Endothelial cell of umbilical vein (primary cell): ENCODE measurements at regions not wholly inside any gene's neighbourhood (a gene's known extent, or its start where the extent isn't known, plus 50 kb on each side); places are given as distances from the start of the nearest gene placed in this dataset.

Experiments
- BruUV-seq: library from RNA; stranded (reverse); fragments of 400-500 nt; replicated peaks from 2 replicates; lab custom pipeline; 2021; lab: Mats Ljungman, UMichigan
- CTCF ChIA-PET: fragments of 300-600, 350-600 bp; sonication (Branson Sonifier 250); formaldehyde crosslinking; loops from one replicate; lab custom pipeline; 2021; ENCODE audit warnings: antibody characterized with exemption, inconsistent platforms; lab: Charles Lee
- POLR2A ChIA-PET: fragments of 300-600, 350-600 bp; sonication (Branson Sonifier 250); formaldehyde crosslinking; loops from one replicate; lab custom pipeline; 2021; ENCODE audit warnings: antibody characterized with exemption, inconsistent platforms; lab: Charles Lee
- DNase-seq: peaks from one replicate; pipeline ENCODE4 v3.0.0-alpha.2; 2011; ENCODE audit warnings: low read depth, low spot score
- FAIRE-seq: peaks from 2 replicates; lab custom pipeline; 2011; peaks lifted over from hg19 to GRCh38; lab: Jason Lieb, UNC
- H2AFZ ChIP-seq: 2 replicates; pipeline ENCODE4 v1.6.0; 2012; ENCODE audit warnings: low read depth, low read length, control low read depth, inconsistent platforms
- H3K27ac ChIP-seq: 2 replicates; pipeline ENCODE4 v1.5.1; 2011; ENCODE audit warnings: low read depth, mild to moderate bottlenecking, control low read depth, low read length, moderate library complexity; ENCODE audit not compliant: insufficient read depth
- H3K27me3 ChIP-seq, 2 experiments: 2 replicates each; pipeline versions ENCODE4 v1.6.0 to v1.6.1; 2011; ENCODE audit warnings: low read length in 2 of 2, mixed read lengths in 1 of 2; ENCODE audit not compliant: control insufficient read depth in 2 of 2, insufficient read depth in 2 of 2
- H3K36me3 ChIP-seq, 2 experiments: 2 replicates in 1 of 2; 3 replicates in 1 of 2; pipeline ENCODE4 v1.5.1; 2011; ENCODE audit warnings: low read length in 2 of 2, mild to moderate bottlenecking in 1 of 2, moderate library complexity in 1 of 2; ENCODE audit not compliant: control insufficient read depth in 2 of 2, insufficient read depth in 2 of 2; ENCODE audit errors: extremely low read depth in 1 of 2
- H3K4me1 ChIP-seq: 3 replicates; pipeline ENCODE4 v1.5.1; 2011; ENCODE audit warnings: mild to moderate bottlenecking, low read length; ENCODE audit not compliant: control insufficient read depth, insufficient read depth; ENCODE audit errors: extremely low read depth
- H3K4me2 ChIP-seq: 2 replicates; pipeline ENCODE4 v1.6.1; 2011; ENCODE audit warnings: low read length, control low read depth, mixed read lengths; ENCODE audit not compliant: insufficient read depth
- H3K4me3 ChIP-seq, 3 experiments: fragments of 200-600 bp in 1 of 3; sonication (generic), shearing (Covaris generic) in 1 of 3; replicated peaks in 1 of 3; 2 replicates each; pipeline ENCODE4 v1.5.1; 2011 to 2016; ENCODE audit warnings: control low read depth in 3 of 3, low read length in 3 of 3, mild to moderate bottlenecking in 2 of 3, inconsistent platforms in 1 of 3, low read depth in 1 of 3, moderate library complexity in 1 of 3; ENCODE audit not compliant: insufficient read depth in 1 of 3
- H3K79me2 ChIP-seq: 2 replicates; pipeline ENCODE4 v1.6.0; 2012; ENCODE audit warnings: low read length, inconsistent platforms; ENCODE audit not compliant: control insufficient read depth, insufficient read depth
- H3K9ac ChIP-seq: replicated peaks from 2 replicates; pipeline ENCODE3; 2011; ENCODE audit warnings: low read length, control low read depth; ENCODE audit not compliant: insufficient read depth; ENCODE audit errors: extremely low read depth
- H3K9me1 ChIP-seq: replicated peaks from 3 replicates; pipeline ENCODE4 v1.6.0; 2011; ENCODE audit warnings: mild to moderate bottlenecking, low read length; ENCODE audit not compliant: control insufficient read depth, insufficient read depth; ENCODE audit errors: extremely low read depth
- H3K9me3 ChIP-seq: replicated peaks from 2 replicates; pipeline ENCODE4 v1.5.1; 2012; ENCODE audit warnings: low read length, inconsistent platforms; ENCODE audit not compliant: control insufficient read depth, insufficient read depth
- H4K20me1 ChIP-seq: replicated peaks from 2 replicates; pipeline ENCODE3; 2011; ENCODE audit warnings: mild to moderate bottlenecking, low read length; ENCODE audit not compliant: control insufficient read depth, insufficient read depth; ENCODE audit errors: extremely low read depth
- EZH2 ChIP-seq: IDR thresholded peaks from 2 replicates; pipeline ENCODE4 v1.6.1; 2012; ENCODE audit warnings: borderline replicate concordance, low read depth, mild to moderate bottlenecking, moderate library complexity, low read length, inconsistent platforms; ENCODE audit not compliant: severe bottlenecking
- FOS ChIP-seq: IDR thresholded peaks from 2 replicates; pipeline ENCODE4 v1.6.1; 2011; ENCODE audit warnings: mild to moderate bottlenecking, low read length, moderate library complexity, borderline replicate concordance; ENCODE audit not compliant: insufficient read depth
- GATA2 ChIP-seq: IDR thresholded peaks from 2 replicates; pipeline ENCODE4 v1.7.0; 2011; ENCODE audit warnings: low read depth, mild to moderate bottlenecking, moderate library complexity, mixed read lengths, low read length; ENCODE audit not compliant: insufficient read length, insufficient read depth
- JUN ChIP-seq: IDR thresholded peaks from 2 replicates; pipeline ENCODE4 v1.6.1; 2011; ENCODE audit warnings: borderline replicate concordance, low read depth; ENCODE audit not compliant: insufficient read length, insufficient read depth
- POLR2A ChIP-seq: IDR thresholded peaks from 2 replicates; pipeline ENCODE4 v1.6.1; 2012; ENCODE audit warnings: low read depth, mild to moderate bottlenecking, control low read depth, low read length
- dilution Hi-C: fragments of 300-500 bp; cut with MboI; formaldehyde crosslinking; loops from one replicate; pipeline ENCODE4 v1.15.0; 2019; ENCODE audit warnings: low sequenced_read_pairs; ENCODE audit not compliant: extremely low pct_ligation_motif_present
- intact Hi-C: fragments of 100-400 bp; cut with micrococcal nuclease; formaldehyde crosslinking; loops from one replicate; pipeline ENCODE4 v1.10.0; 2022
- TF ChIP-seq, protein P1 (sequence below), 2 donors: IDR thresholded peaks; 1 replicate in 1 of 2; 2 replicates in 1 of 2; pipeline ENCODE4 v1.5.1; 2011; ENCODE audit warnings: low read length in 2 of 2, mild to moderate bottlenecking in 2 of 2, moderate library complexity in 2 of 2, control low read depth in 1 of 2, inconsistent platforms in 1 of 2, low read depth in 1 of 2; ENCODE audit not compliant: insufficient read depth in 1 of 2; ENCODE audit errors: extremely low read depth in 1 of 2
- TF ChIP-seq, protein P2 (sequence below): IDR thresholded peaks from 2 replicates; pipeline ENCODE4 v1.6.1; 2011; ENCODE audit not compliant: insufficient read depth, insufficient read length

DNA sequence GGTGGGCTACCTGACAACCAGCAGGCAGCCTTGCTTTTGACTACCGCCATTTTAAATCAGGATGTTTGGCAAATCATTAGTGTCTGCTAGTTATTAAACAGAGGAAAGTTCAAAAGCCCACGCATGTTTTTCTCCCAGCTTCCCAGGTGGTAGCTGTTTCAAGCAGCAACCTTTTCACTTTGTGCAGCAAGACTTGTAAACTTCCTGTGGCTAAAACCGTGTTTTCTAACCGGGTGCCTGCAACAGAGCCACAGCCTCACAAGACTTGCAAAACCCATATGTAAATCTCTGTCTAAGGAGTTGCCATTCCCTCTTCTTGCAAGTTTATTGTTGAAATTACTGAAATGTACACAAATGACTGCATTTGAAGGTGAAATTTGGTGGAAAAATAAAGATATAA lies 633.1 kb downstream of the BCL11A start:
- CTCF ChIA-PET = no interaction called here
- Histone ChIP-seq H3K4me2 (no peak overlapping the region), H3K4me3 (no peak overlapping the region), H3K9ac (no peak overlapping the region), H3K27me3 (no peaks in the 10 kb centered on the region), H3K9me1 (no peaks in the 10 kb centered on the region), H3K9me3 (no peaks in the 10 kb centered on the region), H4K20me1 (no peaks in the 10 kb centered on the region), H2AFZ (no peak overlapping the region), H3K36me3 (no peaks in the 10 kb centered on the region), H3K79me2 (no peaks in the 10 kb centered on the region), H3K4me1 (no peaks in the 10 kb centered on the region), H3K27ac (no peak overlapping the region)
- no peak for TF ChIP-seq POLR2A
- TF ChIP-seq FOS = no peak
- no peak for TF ChIP-seq JUN
- TF ChIP-seq, protein P1, sequence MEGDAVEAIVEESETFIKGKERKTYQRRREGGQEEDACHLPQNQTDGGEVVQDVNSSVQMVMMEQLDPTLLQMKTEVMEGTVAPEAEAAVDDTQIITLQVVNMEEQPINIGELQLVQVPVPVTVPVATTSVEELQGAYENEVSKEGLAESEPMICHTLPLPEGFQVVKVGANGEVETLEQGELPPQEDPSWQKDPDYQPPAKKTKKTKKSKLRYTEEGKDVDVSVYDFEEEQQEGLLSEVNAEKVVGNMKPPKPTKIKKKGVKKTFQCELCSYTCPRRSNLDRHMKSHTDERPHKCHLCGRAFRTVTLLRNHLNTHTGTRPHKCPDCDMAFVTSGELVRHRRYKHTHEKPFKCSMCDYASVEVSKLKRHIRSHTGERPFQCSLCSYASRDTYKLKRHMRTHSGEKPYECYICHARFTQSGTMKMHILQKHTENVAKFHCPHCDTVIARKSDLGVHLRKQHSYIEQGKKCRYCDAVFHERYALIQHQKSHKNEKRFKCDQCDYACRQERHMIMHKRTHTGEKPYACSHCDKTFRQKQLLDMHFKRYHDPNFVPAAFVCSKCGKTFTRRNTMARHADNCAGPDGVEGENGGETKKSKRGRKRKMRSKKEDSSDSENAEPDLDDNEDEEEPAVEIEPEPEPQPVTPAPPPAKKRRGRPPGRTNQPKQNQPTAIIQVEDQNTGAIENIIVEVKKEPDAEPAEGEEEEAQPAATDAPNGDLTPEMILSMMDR (IDR thresholded peaks at IDR 0.05; ENCODE audit: extremely low read depth in 1 of 2, insufficient read depth in 1 of 2, low read depth in 1 of 2, low read length in 2 of 2) = no peak
- TF ChIP-seq EZH2 = no peak
- TF ChIP-seq, protein P2, sequence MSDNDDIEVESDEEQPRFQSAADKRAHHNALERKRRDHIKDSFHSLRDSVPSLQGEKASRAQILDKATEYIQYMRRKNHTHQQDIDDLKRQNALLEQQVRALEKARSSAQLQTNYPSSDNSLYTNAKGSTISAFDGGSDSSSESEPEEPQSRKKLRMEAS = no peak
- no peak for TF ChIP-seq GATA2
- dilution Hi-C loops = no loop called here
- intact Hi-C loops = no loop called here
- POLR2A ChIA-PET = no interaction called here
- DNase-seq (no peak), FAIRE-seq (no peak)
- no TSS peak for BruUV-seq
